ENCODE measurements at regions not wholly inside any gene's neighbourhood (a gene's known extent, or its start where the extent isn't known, plus 50 kb on each side); places are given as distances from the start of the nearest gene placed in this dataset.

GRCh38 chr16:85311741-85312140 is 199.5 kb upstream of the CIBAR2 start:
- peaks cover 39% of the 10 kb centered on the region for H3K4me1 Mint-ChIP-seq
- peaks cover 9% of the 10 kb centered on the region for H3K27me3 Mint-ChIP-seq
- H3K27ac Mint-ChIP-seq = no peak overlapping the region
- H3K4me3 Mint-ChIP-seq = no peak overlapping the region
- H3K9me3 Mint-ChIP-seq (ENCODE audit: low read depth) = no peaks in the 10 kb centered on the region
- ATAC-seq (no peak), DNase-seq (no peak)
- H3K36me3 Mint-ChIP-seq = no peaks in the 10 kb centered on the region
- CTCF ChIA-PET = no interaction called here

- H3K36me3 Mint-ChIP-seq = no peaks in the 10 kb centered on the region
- H3K27ac Mint-ChIP-seq = no peak overlapping the region
- peaks cover 9% of the 10 kb centered on the region for H3K27me3 Mint-ChIP-seq
- H3K4me1 Mint-ChIP-seq = peaks cover 37% of the 10 kb centered on the region
- DNase-seq (no peak), ATAC-seq (no peak)
- CTCF ChIA-PET = no interaction called here
- H3K4me3 Mint-ChIP-seq = no peak overlapping the region
- H3K9me3 Mint-ChIP-seq (ENCODE audit: low read depth) = no peaks in the 10 kb centered on the region
These were observed 199.9 kb upstream of the CIBAR2 start for GRCh38 chr16:85312174-85312573.

GRCh38 chr16:85312642-85313525 is 200.6 kb upstream of the CIBAR2 start:
- Mint-ChIP-seq H3K27me3 (peaks cover 9% of the 10 kb centered on the region), H3K4me1 (peaks cover 30% of the 10 kb centered on the region), H3K4me3 (no peak overlapping the region), H3K27ac (no peak overlapping the region), H3K36me3 (no peaks in the 10 kb centered on the region), H3K9me3 (ENCODE audit: low read depth) (no peaks in the 10 kb centered on the region)
- DNase-seq = no peak
- CTCF ChIA-PET = no interaction called here
- no peak for ATAC-seq

- H3K4me3 Mint-ChIP-seq = no peak overlapping the region
- ATAC-seq = no peak
- CTCF ChIA-PET = interaction anchor here (1.2 kb wide), 1 partner anchor 11 kb away, joined by 3 read pairs; no protein-coding TSS in a partner anchor
- no peaks in the 10 kb centered on the region for H3K36me3 Mint-ChIP-seq
- H3K27ac Mint-ChIP-seq = no peak overlapping the region
- H3K4me1 Mint-ChIP-seq = peaks cover 22% of the 10 kb centered on the region
- peaks cover 5% of the 10 kb centered on the region for H3K27me3 Mint-ChIP-seq
- no peak for DNase-seq
- no peaks in the 10 kb centered on the region for H3K9me3 Mint-ChIP-seq (ENCODE audit: low read depth)
These were observed 201.4 kb upstream of the CIBAR2 start for GRCh38 chr16:85313526-85314301.

GRCh38 chr16:85314512-85314971 is 202.3 kb upstream of the CIBAR2 start:
- H3K4me1 Mint-ChIP-seq = peaks cover 18% of the 10 kb centered on the region
- ATAC-seq (no peak), DNase-seq (no peak)
- H3K9me3 Mint-ChIP-seq (ENCODE audit: low read depth) = no peaks in the 10 kb centered on the region
- peaks cover 5% of the 10 kb centered on the region for H3K27me3 Mint-ChIP-seq
- H3K4me3 Mint-ChIP-seq = no peak overlapping the region
- H3K27ac Mint-ChIP-seq = no peak overlapping the region
- H3K36me3 Mint-ChIP-seq = no peaks in the 10 kb centered on the region
- CTCF ChIA-PET = interaction anchor here (1.2 kb wide), 1 partner anchor 10 kb away, joined by 3 read pairs; no protein-coding TSS in a partner anchor

GRCh38 chr16:85315866-85316265 is 203.6 kb upstream of the CIBAR2 start:
- ATAC-seq = no peak
- no peaks in the 10 kb centered on the region for H3K36me3 Mint-ChIP-seq
- H3K27me3 Mint-ChIP-seq = peaks cover 5% of the 10 kb centered on the region
- DNase-seq = no peak
- CTCF ChIA-PET = no interaction called here
- H3K4me3 Mint-ChIP-seq = no peak overlapping the region
- H3K27ac Mint-ChIP-seq = no peak overlapping the region
- H3K4me1 Mint-ChIP-seq = peaks cover 12% of the 10 kb centered on the region
- H3K9me3 Mint-ChIP-seq (ENCODE audit: low read depth) = no peaks in the 10 kb centered on the region

- H3K27me3 Mint-ChIP-seq = peaks cover 5% of the 10 kb centered on the region
- peak; percentile 63 for DNase-seq
- CTCF ChIA-PET = no interaction called here
- H3K4me1 Mint-ChIP-seq = peaks cover 6% of the 10 kb centered on the region
- ATAC-seq = peak; percentile 86
- H3K9me3 Mint-ChIP-seq (ENCODE audit: low read depth) = no peaks in the 10 kb centered on the region
- no peaks in the 10 kb centered on the region for H3K36me3 Mint-ChIP-seq
- H3K27ac Mint-ChIP-seq = no peak overlapping the region
- H3K4me3 Mint-ChIP-seq = no peak overlapping the region
These were observed 204.1 kb upstream of the CIBAR2 start for GRCh38 chr16:85316321-85316919.

- ATAC-seq (no peak), DNase-seq (no peak)
- Mint-ChIP-seq H3K27ac (no peak overlapping the region), H3K36me3 (no peaks in the 10 kb centered on the region), H3K27me3 (peaks cover 5% of the 10 kb centered on the region), H3K4me3 (no peak overlapping the region), H3K9me3 (ENCODE audit: low read depth) (no peaks in the 10 kb centered on the region), H3K4me1 (peaks cover 4% of the 10 kb centered on the region)
- CTCF ChIA-PET = interaction anchor here (1.2 kb wide), 1 partner anchor 20 kb away, joined by 3 read pairs; no protein-coding TSS in a partner anchor
These were observed 204.7 kb upstream of the CIBAR2 start for GRCh38 chr16:85316944-85317343.

- DNase-seq = no peak
- Mint-ChIP-seq H3K9me3 (ENCODE audit: low read depth) (no peaks in the 10 kb centered on the region), H3K4me1 (peaks cover 2% of the 10 kb centered on the region), H3K4me3 (no peak overlapping the region), H3K27me3 (no peaks in the 10 kb centered on the region), H3K27ac (no peak overlapping the region), H3K36me3 (no peaks in the 10 kb centered on the region)
- CTCF ChIA-PET = interaction anchor here (0.6 to 1.2 kb wide), 2 partner anchors 20 to 439 kb away, joined by 3 read pairs; no protein-coding TSS in a partner anchor
- ATAC-seq = no peak
These were observed 205.4 kb upstream of the CIBAR2 start for GRCh38 chr16:85317704-85318103.

- H3K27ac Mint-ChIP-seq = no peak overlapping the region
These were observed 207.1 kb upstream of the CIBAR2 start for GRCh38 chr16:85319208-85319983.

GRCh38 chr16:85319984-85320440 is 207.7 kb upstream of the CIBAR2 start:
- Mint-ChIP-seq H3K36me3 (no peaks in the 10 kb centered on the region), H3K27ac (no peak overlapping the region), H3K27me3 (no peaks in the 10 kb centered on the region), H3K4me1 (peaks cover 2% of the 10 kb centered on the region), H3K9me3 (ENCODE audit: low read depth) (peaks cover 2% of the 10 kb centered on the region), H3K4me3 (no peak overlapping the region)
- no peak for ATAC-seq
- DNase-seq = no peak
- CTCF ChIA-PET = interaction anchor here (2.2 kb wide), 1 partner anchor 11 kb away, joined by 11 read pairs; no protein-coding TSS in a partner anchor

More at GRCh38 chr16:85319208-85319983, 207.1 kb upstream of the CIBAR2 start:
- DNase-seq (no peak), ATAC-seq (no peak)
- no peak overlapping the region for H3K4me3 Mint-ChIP-seq
- H3K27me3 Mint-ChIP-seq = no peaks in the 10 kb centered on the region
- CTCF ChIA-PET = interaction anchor here (2.2 kb wide), 1 partner anchor 11 kb away, joined by 11 read pairs; no protein-coding TSS in a partner anchor
- peaks cover 2% of the 10 kb centered on the region for H3K9me3 Mint-ChIP-seq (ENCODE audit: low read depth)
- H3K4me1 Mint-ChIP-seq = peaks cover 2% of the 10 kb centered on the region
- H3K36me3 Mint-ChIP-seq = no peaks in the 10 kb centered on the region

GRCh38 chr16:85320677-85321385 is 208.6 kb upstream of the CIBAR2 start:
- H3K4me1 Mint-ChIP-seq = peaks cover 2% of the 10 kb centered on the region
- no peak overlapping the region for H3K4me3 Mint-ChIP-seq
- no peaks in the 10 kb centered on the region for H3K27me3 Mint-ChIP-seq
- H3K36me3 Mint-ChIP-seq = no peaks in the 10 kb centered on the region
- peaks cover 2% of the 10 kb centered on the region for H3K9me3 Mint-ChIP-seq (ENCODE audit: low read depth)
- no peak overlapping the region for H3K27ac Mint-ChIP-seq
- ATAC-seq (no peak), DNase-seq (no peak)
- CTCF ChIA-PET = interaction anchor here (0.9 to 1.3 kb wide), 2 partner anchors 16 to 26 kb away, joined by 3 read pairs; no protein-coding TSS in a partner anchor

All from activated CD8-positive, alpha-beta memory T cell treated with anti-CD3 and anti-CD28 coated beads, Interleukin-2, amount 10 ng/mL, durations not matched to agents 7 days and 5 days (primary cell).